PC-3 (cell line): ENCODE measurements at regions not wholly inside any gene's neighbourhood (a gene's known extent, or its start where the extent isn't known, plus 50 kb on each side); places are given as distances from the start of the nearest gene placed in this dataset.

ENCODE experiments used
- EZH2phosphoT487 ChIP-seq: fragments of 300-600 bp; sonication (generic); IDR thresholded peaks from 2 replicates; pipeline ENCODE4 v1.6.1; 2018; ENCODE audit warnings: mild to moderate bottlenecking, antibody characterized with exemption, low read length, borderline replicate concordance
- TF ChIP-seq, protein P1 (sequence below): fragments of 300-600 bp; sonication (generic); conservative IDR thresholded peaks from 2 replicates; pipeline ENCODE4 v1.5.1; 2017; ENCODE audit warnings: antibody characterized with exemption, low read depth, mild to moderate bottlenecking, low read length

- TF ChIP-seq, protein P1, sequence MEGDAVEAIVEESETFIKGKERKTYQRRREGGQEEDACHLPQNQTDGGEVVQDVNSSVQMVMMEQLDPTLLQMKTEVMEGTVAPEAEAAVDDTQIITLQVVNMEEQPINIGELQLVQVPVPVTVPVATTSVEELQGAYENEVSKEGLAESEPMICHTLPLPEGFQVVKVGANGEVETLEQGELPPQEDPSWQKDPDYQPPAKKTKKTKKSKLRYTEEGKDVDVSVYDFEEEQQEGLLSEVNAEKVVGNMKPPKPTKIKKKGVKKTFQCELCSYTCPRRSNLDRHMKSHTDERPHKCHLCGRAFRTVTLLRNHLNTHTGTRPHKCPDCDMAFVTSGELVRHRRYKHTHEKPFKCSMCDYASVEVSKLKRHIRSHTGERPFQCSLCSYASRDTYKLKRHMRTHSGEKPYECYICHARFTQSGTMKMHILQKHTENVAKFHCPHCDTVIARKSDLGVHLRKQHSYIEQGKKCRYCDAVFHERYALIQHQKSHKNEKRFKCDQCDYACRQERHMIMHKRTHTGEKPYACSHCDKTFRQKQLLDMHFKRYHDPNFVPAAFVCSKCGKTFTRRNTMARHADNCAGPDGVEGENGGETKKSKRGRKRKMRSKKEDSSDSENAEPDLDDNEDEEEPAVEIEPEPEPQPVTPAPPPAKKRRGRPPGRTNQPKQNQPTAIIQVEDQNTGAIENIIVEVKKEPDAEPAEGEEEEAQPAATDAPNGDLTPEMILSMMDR, result no peak
- TF ChIP-seq EZH2phosphoT487, result no peak
Observed at GRCh38 chr2:12007282-12007681, 260.9 kb downstream of the LPIN1 start.
